ENCODE measurements at regions not wholly inside any gene's neighbourhood (a gene's known extent, or its start where the extent isn't known, plus 50 kb on each side); places are given as distances from the start of the nearest gene placed in this dataset.

- no peak for TF ChIP-seq POLR2A (IDR thresholded peaks at IDR 0.05)
- no peak for TF ChIP-seq CTCF (IDR thresholded peaks at IDR 0.05)
Observed at GRCh38 chr5:167482555-167482954, 808.9 kb upstream of the WWC1 start.
